H1 (cell line): ENCODE measurements at regions not wholly inside any gene's neighbourhood (a gene's known extent, or its start where the extent isn't known, plus 50 kb on each side); places are given as distances from the start of the nearest gene placed in this dataset.

ENCODE experiments used
- BRCA1 ChIP-seq: IDR thresholded peaks from 2 replicates; pipeline ENCODE4 v1.6.1; 2012; ENCODE audit warnings: low read depth, low read length, improper control_type of control experiment
- EZH2 ChIP-seq: fragments of 200-600 bp; sonication (generic); IDR thresholded peaks from 2 replicates; pipeline ENCODE4 v1.7.1; 2012; ENCODE audit warnings: low read depth, mild to moderate bottlenecking, moderate library complexity, low read length, inconsistent platforms; ENCODE audit not compliant: severe bottlenecking
- GTF2F1 ChIP-seq: IDR thresholded peaks from 2 replicates; pipeline ENCODE4 v1.6.1; 2012; ENCODE audit warnings: low read depth, low read length, improper control_type of control experiment, borderline replicate concordance
- NRF1 ChIP-seq: IDR thresholded peaks from 2 replicates; pipeline ENCODE4 v1.6.1; 2011; ENCODE audit warnings: mild to moderate bottlenecking, low read depth, low read length, improper control_type of control experiment
- RFX5 ChIP-seq: IDR thresholded peaks from 2 replicates; pipeline ENCODE4 v1.6.1; 2011; ENCODE audit warnings: low read depth, low read length, improper control_type of control experiment, borderline replicate concordance
- TAF7 ChIP-seq: optimal IDR thresholded peaks from 2 replicates; pipeline ENCODE3; 2011; ENCODE audit warnings: low read depth, mild to moderate bottlenecking, inconsistent platforms, low read length, moderate library complexity, borderline replicate concordance
- TEAD4 ChIP-seq: IDR thresholded peaks from 2 replicates; pipeline ENCODE4 v1.6.1; 2012; ENCODE audit warnings: low read depth, low read length, inconsistent platforms, mixed read lengths
- TF ChIP-seq, protein P1 (sequence below): fragments of 300-600 bp; sonication (generic); IDR thresholded peaks from 2 replicates; pipeline ENCODE4 v1.7.1; 2012; ENCODE audit warnings: low read length, moderate library complexity, mild to moderate bottlenecking, inconsistent platforms; ENCODE audit not compliant: insufficient replicate concordance

DNA sequence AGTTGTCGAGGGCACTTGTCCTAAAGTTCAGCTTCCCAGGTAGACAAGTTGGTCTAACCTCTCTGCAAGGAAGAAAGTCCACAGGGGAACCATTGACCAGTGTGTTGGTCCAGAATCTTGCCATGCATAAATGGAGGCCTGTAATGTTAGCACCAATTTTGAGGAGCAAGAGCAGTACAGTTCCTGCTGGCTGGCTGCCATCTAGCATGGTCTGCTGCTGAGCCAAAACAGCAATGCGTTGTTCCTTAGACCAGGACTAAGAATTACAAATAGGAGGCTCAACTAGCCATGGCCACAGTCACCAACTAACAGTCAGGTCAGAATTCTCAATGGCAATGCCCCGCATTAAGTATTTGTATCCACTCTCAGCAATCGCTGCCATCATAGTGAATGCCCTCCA lies 72.8 kb upstream of the WIPF1 start (continued):
- TF ChIP-seq, protein P1, sequence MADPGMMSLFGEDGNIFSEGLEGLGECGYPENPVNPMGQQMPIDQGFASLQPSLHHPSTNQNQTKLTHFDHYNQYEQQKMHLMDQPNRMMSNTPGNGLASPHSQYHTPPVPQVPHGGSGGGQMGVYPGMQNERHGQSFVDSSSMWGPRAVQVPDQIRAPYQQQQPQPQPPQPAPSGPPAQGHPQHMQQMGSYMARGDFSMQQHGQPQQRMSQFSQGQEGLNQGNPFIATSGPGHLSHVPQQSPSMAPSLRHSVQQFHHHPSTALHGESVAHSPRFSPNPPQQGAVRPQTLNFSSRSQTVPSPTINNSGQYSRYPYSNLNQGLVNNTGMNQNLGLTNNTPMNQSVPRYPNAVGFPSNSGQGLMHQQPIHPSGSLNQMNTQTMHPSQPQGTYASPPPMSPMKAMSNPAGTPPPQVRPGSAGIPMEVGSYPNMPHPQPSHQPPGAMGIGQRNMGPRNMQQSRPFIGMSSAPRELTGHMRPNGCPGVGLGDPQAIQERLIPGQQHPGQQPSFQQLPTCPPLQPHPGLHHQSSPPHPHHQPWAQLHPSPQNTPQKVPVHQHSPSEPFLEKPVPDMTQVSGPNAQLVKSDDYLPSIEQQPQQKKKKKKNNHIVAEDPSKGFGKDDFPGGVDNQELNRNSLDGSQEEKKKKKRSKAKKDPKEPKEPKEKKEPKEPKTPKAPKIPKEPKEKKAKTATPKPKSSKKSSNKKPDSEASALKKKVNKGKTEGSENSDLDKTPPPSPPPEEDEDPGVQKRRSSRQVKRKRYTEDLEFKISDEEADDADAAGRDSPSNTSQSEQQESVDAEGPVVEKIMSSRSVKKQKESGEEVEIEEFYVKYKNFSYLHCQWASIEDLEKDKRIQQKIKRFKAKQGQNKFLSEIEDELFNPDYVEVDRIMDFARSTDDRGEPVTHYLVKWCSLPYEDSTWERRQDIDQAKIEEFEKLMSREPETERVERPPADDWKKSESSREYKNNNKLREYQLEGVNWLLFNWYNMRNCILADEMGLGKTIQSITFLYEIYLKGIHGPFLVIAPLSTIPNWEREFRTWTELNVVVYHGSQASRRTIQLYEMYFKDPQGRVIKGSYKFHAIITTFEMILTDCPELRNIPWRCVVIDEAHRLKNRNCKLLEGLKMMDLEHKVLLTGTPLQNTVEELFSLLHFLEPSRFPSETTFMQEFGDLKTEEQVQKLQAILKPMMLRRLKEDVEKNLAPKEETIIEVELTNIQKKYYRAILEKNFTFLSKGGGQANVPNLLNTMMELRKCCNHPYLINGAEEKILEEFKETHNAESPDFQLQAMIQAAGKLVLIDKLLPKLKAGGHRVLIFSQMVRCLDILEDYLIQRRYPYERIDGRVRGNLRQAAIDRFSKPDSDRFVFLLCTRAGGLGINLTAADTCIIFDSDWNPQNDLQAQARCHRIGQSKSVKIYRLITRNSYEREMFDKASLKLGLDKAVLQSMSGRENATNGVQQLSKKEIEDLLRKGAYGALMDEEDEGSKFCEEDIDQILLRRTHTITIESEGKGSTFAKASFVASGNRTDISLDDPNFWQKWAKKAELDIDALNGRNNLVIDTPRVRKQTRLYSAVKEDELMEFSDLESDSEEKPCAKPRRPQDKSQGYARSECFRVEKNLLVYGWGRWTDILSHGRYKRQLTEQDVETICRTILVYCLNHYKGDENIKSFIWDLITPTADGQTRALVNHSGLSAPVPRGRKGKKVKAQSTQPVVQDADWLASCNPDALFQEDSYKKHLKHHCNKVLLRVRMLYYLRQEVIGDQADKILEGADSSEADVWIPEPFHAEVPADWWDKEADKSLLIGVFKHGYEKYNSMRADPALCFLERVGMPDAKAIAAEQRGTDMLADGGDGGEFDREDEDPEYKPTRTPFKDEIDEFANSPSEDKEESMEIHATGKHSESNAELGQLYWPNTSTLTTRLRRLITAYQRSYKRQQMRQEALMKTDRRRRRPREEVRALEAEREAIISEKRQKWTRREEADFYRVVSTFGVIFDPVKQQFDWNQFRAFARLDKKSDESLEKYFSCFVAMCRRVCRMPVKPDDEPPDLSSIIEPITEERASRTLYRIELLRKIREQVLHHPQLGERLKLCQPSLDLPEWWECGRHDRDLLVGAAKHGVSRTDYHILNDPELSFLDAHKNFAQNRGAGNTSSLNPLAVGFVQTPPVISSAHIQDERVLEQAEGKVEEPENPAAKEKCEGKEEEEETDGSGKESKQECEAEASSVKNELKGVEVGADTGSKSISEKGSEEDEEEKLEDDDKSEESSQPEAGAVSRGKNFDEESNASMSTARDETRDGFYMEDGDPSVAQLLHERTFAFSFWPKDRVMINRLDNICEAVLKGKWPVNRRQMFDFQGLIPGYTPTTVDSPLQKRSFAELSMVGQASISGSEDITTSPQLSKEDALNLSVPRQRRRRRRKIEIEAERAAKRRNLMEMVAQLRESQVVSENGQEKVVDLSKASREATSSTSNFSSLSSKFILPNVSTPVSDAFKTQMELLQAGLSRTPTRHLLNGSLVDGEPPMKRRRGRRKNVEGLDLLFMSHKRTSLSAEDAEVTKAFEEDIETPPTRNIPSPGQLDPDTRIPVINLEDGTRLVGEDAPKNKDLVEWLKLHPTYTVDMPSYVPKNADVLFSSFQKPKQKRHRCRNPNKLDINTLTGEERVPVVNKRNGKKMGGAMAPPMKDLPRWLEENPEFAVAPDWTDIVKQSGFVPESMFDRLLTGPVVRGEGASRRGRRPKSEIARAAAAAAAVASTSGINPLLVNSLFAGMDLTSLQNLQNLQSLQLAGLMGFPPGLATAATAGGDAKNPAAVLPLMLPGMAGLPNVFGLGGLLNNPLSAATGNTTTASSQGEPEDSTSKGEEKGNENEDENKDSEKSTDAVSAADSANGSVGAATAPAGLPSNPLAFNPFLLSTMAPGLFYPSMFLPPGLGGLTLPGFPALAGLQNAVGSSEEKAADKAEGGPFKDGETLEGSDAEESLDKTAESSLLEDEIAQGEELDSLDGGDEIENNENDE = no peak
- no peak for TF ChIP-seq RFX5
- no peak for TF ChIP-seq TEAD4
- no peak for TF ChIP-seq NRF1
- TF ChIP-seq BRCA1 = no peak
- no peak for TF ChIP-seq EZH2
- TF ChIP-seq TAF7 = no peak
- no peak for TF ChIP-seq GTF2F1
- TF ChIP-seq, all 59 proteins: peak for 0
